ENCODE measurements at regions not wholly inside any gene's neighbourhood (a gene's known extent, or its start where the extent isn't known, plus 50 kb on each side); places are given as distances from the start of the nearest gene placed in this dataset.

- no peaks in the 10 kb centered on the region for H3K27me3 Mint-ChIP-seq (ENCODE audit: insufficient read depth, low read depth, poor library complexity)
- peak overlapping the region; percentile 33; the same call in 1 of the 2 replicates for H2AFZ ChIP-seq
- H3K4me1 ChIP-seq (ENCODE audit: insufficient read depth), result no peaks in the 10 kb centered on the region
- H4K20me1 ChIP-seq (replicated peaks; ENCODE audit: insufficient read depth), result no peaks in the 10 kb centered on the region
- H3K36me3 Mint-ChIP-seq (ENCODE audit: low read depth), result no peaks in the 10 kb centered on the region
- no peak overlapping the region for H3K4me3 Mint-ChIP-seq
- H3K27me3 ChIP-seq (ENCODE audit: insufficient read depth), result no peaks in the 10 kb centered on the region
- ATAC-seq (no peak), DNase-seq (ENCODE audit: low spot score) (no peak)
- no peaks in the 10 kb centered on the region for H3K79me2 ChIP-seq (replicated peaks; ENCODE audit: insufficient read depth)
- H3K9me2 ChIP-seq (ENCODE audit: insufficient read depth), result no peaks in the 10 kb centered on the region
- no peak overlapping the region for H3K27ac ChIP-seq (ENCODE audit: low read depth)
- H3K4me1 Mint-ChIP-seq, result no peaks in the 10 kb centered on the region; the same call in 2 of the 3 replicates
- TF ChIP-seq EZH2 (IDR thresholded peaks at IDR 0.05; ENCODE audit: low read depth, unreplicated experiment) (no peak), JUNB (IDR thresholded peaks at IDR 0.05; ENCODE audit: unreplicated experiment) (no peak), POLR2AphosphoS5 (IDR thresholded peaks at IDR 0.05; ENCODE audit: low read depth) (no peak), EZH2phosphoT487 (IDR thresholded peaks at IDR 0.05; ENCODE audit: unreplicated experiment) (no peak), ZNF331 (CRISPR knock-in tag; IDR thresholded peaks at IDR 0.05; ENCODE audit: low read depth) (no peak), REST (IDR thresholded peaks at IDR 0.05; ENCODE audit: unreplicated experiment) (no peak), NANOG (IDR thresholded peaks at IDR 0.05; ENCODE audit: borderline replicate concordance) (no peak), ZNF114 (CRISPR knock-in tag; IDR thresholded peaks at IDR 0.05) (no peak), STAT1 (IDR thresholded peaks at IDR 0.05; ENCODE audit: unreplicated experiment) (no peak), ZNF462 (CRISPR knock-in tag; IDR thresholded peaks at IDR 0.05) (no peak), CREB1 (CRISPR knock-in tag; IDR thresholded peaks at IDR 0.05; ENCODE audit: low read depth) (no peak)
- TF ChIP-seq, protein P1, sequence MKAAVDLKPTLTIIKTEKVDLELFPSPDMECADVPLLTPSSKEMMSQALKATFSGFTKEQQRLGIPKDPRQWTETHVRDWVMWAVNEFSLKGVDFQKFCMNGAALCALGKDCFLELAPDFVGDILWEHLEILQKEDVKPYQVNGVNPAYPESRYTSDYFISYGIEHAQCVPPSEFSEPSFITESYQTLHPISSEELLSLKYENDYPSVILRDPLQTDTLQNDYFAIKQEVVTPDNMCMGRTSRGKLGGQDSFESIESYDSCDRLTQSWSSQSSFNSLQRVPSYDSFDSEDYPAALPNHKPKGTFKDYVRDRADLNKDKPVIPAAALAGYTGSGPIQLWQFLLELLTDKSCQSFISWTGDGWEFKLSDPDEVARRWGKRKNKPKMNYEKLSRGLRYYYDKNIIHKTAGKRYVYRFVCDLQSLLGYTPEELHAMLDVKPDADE (IDR thresholded peaks at IDR 0.05), result no peak
- TF ChIP-seq, protein P2, sequence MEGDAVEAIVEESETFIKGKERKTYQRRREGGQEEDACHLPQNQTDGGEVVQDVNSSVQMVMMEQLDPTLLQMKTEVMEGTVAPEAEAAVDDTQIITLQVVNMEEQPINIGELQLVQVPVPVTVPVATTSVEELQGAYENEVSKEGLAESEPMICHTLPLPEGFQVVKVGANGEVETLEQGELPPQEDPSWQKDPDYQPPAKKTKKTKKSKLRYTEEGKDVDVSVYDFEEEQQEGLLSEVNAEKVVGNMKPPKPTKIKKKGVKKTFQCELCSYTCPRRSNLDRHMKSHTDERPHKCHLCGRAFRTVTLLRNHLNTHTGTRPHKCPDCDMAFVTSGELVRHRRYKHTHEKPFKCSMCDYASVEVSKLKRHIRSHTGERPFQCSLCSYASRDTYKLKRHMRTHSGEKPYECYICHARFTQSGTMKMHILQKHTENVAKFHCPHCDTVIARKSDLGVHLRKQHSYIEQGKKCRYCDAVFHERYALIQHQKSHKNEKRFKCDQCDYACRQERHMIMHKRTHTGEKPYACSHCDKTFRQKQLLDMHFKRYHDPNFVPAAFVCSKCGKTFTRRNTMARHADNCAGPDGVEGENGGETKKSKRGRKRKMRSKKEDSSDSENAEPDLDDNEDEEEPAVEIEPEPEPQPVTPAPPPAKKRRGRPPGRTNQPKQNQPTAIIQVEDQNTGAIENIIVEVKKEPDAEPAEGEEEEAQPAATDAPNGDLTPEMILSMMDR (conservative IDR thresholded peaks at IDR 0.05; ENCODE audit: low read depth in 2 of 2), result no peak
- no peaks in the 10 kb centered on the region for H3K9me3 Mint-ChIP-seq
- H3F3A ChIP-seq (replicated peaks; ENCODE audit: low read depth), result no peaks in the 10 kb centered on the region
- no peaks in the 10 kb centered on the region for H3K36me3 ChIP-seq (ENCODE audit: insufficient read depth)
- H3K27ac Mint-ChIP-seq, result no peak overlapping the region
- H3K4me3 ChIP-seq, result no peak overlapping the region
- no peak overlapping the region for H3K4me2 ChIP-seq
Measured at GRCh38 chr14:51401756-51402155, 161.7 kb downstream of the TMX1 start.
